ENCODE measurements at regions not wholly inside any gene's neighbourhood (a gene's known extent, or its start where the extent isn't known, plus 50 kb on each side); places are given as distances from the start of the nearest gene placed in this dataset.

GRCh38 chr12:33192226-33192625 lies 247.4 kb downstream of the SYT10 start:
- no peaks in the 10 kb centered on the region for H3K27me3 ChIP-seq (replicated peaks; ENCODE audit: insufficient read depth, low read depth, low read length, poor library complexity)
- no peak overlapping the region for H3K27ac ChIP-seq (ENCODE audit: low read depth, low read length, poor library complexity, severe bottlenecking)
- intact Hi-C loops (cut with micrococcal nuclease; ENCODE audit: unreplicated experiment), result no loop called here
- no peak for DNase-seq (ENCODE audit: low spot score)
- no peaks in the 10 kb centered on the region for H3K9me3 ChIP-seq (ENCODE audit: low read depth, low read length, poor library complexity, severe bottlenecking)
- BruUV-seq (replicated peaks), result no TSS peak
- no peak overlapping the region for H3K4me3 ChIP-seq (ENCODE audit: low read depth, low read length, poor library complexity, severe bottlenecking)
- TF ChIP-seq CTCF (conservative IDR thresholded peaks at IDR 0.05; ENCODE audit: low read depth, low read length), result no peak
- no peak for TF ChIP-seq EZH2 (IDR thresholded peaks at IDR 0.05; ENCODE audit: borderline replicate concordance, low read depth, low read length, poor library complexity, severe bottlenecking)
- no peaks in the 10 kb centered on the region for H3K36me3 ChIP-seq (ENCODE audit: insufficient read depth, low read length, poor library complexity, severe bottlenecking)
- ChIA-PET POLR2A (ENCODE audit: low non-redundant PET) (no interaction called here), CTCF (no interaction called here)
- H3K4me1 ChIP-seq (ENCODE audit: insufficient read depth, low read length, poor library complexity, severe bottlenecking), result no peaks in the 10 kb centered on the region

GRCh38 chr12:33187409-33187808 lies 252.2 kb downstream of the SYT10 start:
- H3K9me3 ChIP-seq (ENCODE audit: low read depth, low read length, poor library complexity, severe bottlenecking), result peaks cover 8% of the 10 kb centered on the region
- ChIA-PET CTCF (no interaction called here), POLR2A (ENCODE audit: low non-redundant PET) (no interaction called here)
- no peak for TF ChIP-seq EZH2 (IDR thresholded peaks at IDR 0.05; ENCODE audit: borderline replicate concordance, low read depth, low read length, poor library complexity, severe bottlenecking)
- TF ChIP-seq CTCF (conservative IDR thresholded peaks at IDR 0.05; ENCODE audit: low read depth, low read length), result no peak
- no TSS peak for BruUV-seq (replicated peaks)
- DNase-seq (ENCODE audit: low spot score), result no peak
- H3K4me1 ChIP-seq (ENCODE audit: insufficient read depth, low read length, poor library complexity, severe bottlenecking), result no peaks in the 10 kb centered on the region
- H3K27me3 ChIP-seq (replicated peaks; ENCODE audit: insufficient read depth, low read depth, low read length, poor library complexity), result no peaks in the 10 kb centered on the region
- intact Hi-C loops (cut with micrococcal nuclease; ENCODE audit: unreplicated experiment), result no loop called here
- no peaks in the 10 kb centered on the region for H3K36me3 ChIP-seq (ENCODE audit: insufficient read depth, low read length, poor library complexity, severe bottlenecking)
- no peak overlapping the region for H3K4me3 ChIP-seq (ENCODE audit: low read depth, low read length, poor library complexity, severe bottlenecking)
- no peak overlapping the region for H3K27ac ChIP-seq (ENCODE audit: low read depth, low read length, poor library complexity, severe bottlenecking)

- ChIA-PET POLR2A (ENCODE audit: low non-redundant PET) (no interaction called here), CTCF (no interaction called here)
- no TSS peak for BruUV-seq (replicated peaks)
- Histone ChIP-seq H3K4me3 (ENCODE audit: low read depth, low read length, poor library complexity, severe bottlenecking) (no peak overlapping the region), H3K27ac (ENCODE audit: low read depth, low read length, poor library complexity, severe bottlenecking) (no peak overlapping the region), H3K27me3 (replicated peaks; ENCODE audit: insufficient read depth, low read depth, low read length, poor library complexity) (no peaks in the 10 kb centered on the region), H3K36me3 (ENCODE audit: insufficient read depth, low read length, poor library complexity, severe bottlenecking) (no peaks in the 10 kb centered on the region), H3K4me1 (ENCODE audit: insufficient read depth, low read length, poor library complexity, severe bottlenecking) (no peaks in the 10 kb centered on the region), H3K9me3 (ENCODE audit: low read depth, low read length, poor library complexity, severe bottlenecking) (peaks cover 8% of the 10 kb centered on the region)
- intact Hi-C loops (cut with micrococcal nuclease; ENCODE audit: unreplicated experiment), result no loop called here
- TF ChIP-seq CTCF (conservative IDR thresholded peaks at IDR 0.05; ENCODE audit: low read depth, low read length) (no peak), EZH2 (IDR thresholded peaks at IDR 0.05; ENCODE audit: borderline replicate concordance, low read depth, low read length, poor library complexity, severe bottlenecking) (no peak)
- no peak for DNase-seq (ENCODE audit: low spot score)
Measured at GRCh38 chr12:33184161-33184560, 255.5 kb downstream of the SYT10 start.

All from A673 (cell line).